ENCODE measurements at regions not wholly inside any gene's neighbourhood (a gene's known extent, or its start where the extent isn't known, plus 50 kb on each side); places are given as distances from the start of the nearest gene placed in this dataset.

DNA sequence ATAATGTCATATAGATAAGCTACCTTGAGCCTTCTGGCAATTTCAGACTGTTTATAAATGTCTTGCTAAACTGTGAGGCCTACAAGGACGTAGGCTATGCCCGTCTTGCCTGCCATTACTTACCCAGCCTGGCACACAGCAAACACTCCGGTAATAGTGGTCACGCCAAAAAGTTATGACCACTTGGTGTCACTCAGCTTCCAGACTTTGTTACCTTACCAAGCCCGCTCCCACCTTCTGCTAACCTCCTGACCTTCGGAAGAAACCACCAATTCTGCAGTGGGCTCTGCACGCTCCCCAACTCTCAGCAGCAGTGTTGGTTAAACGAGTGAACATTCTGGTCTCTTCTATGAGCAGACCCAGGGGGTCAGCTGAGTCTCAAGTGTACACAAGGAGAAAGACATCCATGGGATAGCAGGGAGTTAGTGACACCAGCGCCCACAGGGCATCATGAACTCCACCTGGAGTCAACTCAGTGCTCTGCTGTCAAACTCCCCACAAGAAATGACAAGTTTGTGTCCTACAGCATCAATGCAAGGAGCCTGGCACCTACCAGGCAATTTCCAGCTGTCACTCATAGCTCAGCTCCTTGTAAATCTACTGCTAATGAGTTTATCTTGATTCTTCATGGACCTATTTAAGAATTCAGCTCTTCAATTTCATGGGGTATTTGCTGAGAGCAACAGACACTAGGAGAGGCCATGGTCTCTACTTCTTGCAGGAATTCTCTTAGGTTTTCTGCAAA is 119.9 kb downstream of the TTLL2 start:
- DNase-seq = no peak

DNA sequence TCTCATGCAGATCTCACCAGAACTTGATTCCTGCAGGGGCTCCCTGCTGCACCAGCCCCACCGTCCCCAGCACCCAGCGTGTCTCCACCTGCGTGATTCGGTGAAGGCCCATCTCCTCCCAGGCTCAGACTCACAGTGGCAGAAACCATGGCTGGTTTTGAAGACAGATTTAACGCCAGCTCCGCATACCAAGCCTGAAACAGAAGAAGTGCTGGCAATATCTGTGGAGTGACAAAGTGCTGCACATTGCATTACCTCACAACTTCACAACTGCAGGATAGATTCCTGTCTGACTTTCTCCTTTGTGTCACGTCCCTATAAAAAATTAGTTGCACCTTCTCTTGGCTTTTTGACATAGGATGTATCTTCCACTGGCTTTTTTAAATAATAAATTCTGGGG is 120.7 kb downstream of the TTLL2 start:
- DNase-seq = no peak

DNA sequence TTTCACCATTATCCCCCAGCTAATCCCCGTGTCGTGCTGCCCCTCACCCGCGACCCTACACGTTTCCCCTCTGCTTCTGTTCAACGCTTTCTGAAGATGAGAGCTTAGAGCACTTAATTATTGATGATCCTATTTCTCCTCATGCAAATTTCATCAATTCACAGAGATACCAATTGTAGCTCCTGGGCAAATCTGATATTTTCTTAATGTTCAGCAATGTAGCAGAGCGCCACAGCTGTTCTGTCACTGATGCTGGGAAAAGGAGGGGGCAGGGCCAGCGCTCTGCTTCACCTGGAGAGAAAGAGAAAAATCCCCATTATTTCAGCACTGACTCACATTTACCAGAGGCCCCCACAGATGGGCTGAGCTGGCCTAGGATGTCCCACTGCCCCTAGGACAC is 121.2 kb downstream of the TTLL2 start:
- no peak for DNase-seq

DNA sequence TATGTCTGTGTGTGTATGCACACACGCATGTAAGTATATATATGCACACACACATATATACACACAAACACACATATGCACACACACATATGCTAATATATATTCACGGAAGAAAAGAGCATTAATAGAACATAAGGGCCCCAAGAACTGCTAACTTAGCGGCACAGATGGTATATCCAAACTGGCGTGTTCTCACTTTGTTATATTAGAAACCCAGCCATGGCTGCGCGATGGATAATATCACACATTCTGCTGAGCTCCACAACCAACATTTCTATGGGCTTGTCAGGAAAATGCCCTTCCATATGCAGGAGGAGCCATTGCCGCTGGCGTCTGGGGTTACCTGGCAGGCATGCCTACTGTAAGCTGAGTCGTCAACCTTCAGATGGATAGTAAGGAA is 122.1 kb downstream of the TTLL2 start:
- DNase-seq = no peak

DNA sequence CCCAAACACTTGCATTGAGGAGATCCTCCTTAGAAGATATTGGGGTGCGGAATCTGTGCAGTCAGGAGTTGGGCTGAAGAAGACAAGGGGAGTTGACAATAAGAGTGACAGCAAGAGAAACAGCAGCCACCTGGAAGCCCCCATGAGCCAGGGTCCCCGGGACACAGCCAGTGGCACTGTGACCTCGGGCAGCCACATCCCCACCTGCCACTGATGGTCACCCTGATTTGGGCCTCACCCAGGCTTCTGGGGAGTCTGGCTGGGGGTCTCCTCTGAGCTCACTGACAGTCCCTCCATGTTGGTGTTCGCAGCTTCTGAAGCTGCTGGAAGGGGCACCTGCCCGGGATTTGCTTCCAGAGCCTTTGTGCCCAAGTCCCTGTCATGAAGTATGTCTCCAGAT is 123.5 kb downstream of the TTLL2 start:
- no peak for DNase-seq

DNA sequence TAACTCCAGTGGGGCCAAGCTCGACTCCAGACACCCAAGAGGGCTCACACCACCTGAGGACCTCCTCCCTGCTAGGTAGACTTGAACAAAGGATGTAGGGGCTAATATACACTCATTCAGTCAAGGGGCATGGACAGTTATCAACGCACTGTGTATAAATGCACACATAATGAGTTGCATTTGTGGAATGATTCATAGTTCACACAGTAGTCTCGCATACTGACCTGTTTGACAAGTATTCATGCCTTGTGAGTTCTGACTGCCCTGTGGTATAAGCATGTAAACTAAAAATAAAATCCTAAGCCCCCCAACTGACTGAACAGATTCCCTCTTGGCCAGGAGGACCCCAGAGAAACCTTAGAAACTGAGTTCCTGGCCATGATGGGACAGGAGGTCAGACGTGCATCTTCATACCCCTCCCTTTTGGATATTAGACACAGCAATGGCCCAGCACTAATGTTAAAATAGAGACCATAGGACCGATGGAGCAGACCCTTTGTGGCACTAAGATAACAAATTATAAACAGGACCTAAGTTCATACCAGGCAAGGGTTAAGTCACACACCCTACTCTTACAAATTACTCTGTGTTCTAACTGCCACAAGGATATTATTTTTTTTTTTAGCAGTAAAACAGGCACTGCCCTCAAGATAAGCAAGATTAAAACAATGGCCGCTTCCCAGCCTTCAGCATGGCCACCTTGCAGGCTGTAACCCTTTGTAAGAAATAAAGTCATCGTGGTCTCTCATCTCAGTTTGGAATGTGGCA is 124.4 kb downstream of the TTLL2 start:
- DNase-seq = no peak

DNA sequence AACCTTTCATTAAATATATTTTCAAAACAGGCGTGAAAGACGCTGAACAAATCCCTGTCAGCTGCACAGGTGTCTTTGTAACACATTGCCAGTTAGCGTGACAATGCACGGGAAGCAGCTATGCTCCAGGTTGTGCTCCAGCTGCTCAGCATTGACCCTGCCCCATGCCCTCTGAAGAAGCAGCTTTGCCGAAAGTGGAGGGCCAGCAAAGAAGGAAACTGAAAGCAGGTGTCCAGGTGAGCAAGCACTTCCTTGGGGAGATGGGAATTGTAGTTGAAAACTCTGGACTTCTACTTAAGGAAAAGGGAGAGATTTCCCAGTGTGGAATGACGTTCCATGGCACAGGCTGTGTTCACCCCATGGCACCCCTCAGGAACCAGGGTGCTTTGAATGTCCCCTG is 125.7 kb downstream of the TTLL2 start:
- no peak for DNase-seq

DNA sequence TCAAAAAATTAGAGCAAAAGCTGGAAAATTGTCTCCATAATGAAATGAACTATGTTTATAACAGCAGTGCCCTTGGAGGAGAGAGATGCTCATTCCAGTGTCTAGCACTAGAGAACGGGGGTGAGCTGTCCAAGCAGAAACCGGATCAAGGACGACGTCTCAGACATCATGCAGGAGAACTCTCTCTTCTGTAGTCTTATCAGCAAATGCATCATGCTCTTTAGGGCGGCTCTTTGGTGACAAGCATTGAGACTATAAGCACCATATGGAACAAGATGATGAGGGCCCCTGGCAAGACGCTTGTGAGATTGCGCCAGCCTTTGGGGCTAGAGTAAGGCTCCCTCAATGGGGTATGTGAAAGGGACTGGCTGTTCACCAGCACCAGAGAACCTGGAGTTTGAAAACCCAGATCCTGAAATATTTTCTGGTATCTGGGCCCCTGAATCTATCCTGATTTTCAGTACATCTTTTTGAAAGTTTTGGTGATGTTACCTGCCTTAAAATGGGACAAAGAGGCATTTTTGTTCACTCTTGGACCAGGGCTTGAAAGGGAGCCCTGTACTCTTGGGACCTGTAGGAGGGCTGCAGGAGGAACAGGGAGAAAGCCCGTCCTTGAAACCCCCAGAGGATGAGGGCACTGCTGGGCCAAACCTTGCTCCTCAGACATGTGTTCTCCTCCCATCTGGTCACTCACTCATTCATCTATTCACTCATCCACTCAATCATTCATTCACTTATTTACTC is 127.6 kb downstream of the TTLL2 start:
- DNase-seq = no peak

DNA sequence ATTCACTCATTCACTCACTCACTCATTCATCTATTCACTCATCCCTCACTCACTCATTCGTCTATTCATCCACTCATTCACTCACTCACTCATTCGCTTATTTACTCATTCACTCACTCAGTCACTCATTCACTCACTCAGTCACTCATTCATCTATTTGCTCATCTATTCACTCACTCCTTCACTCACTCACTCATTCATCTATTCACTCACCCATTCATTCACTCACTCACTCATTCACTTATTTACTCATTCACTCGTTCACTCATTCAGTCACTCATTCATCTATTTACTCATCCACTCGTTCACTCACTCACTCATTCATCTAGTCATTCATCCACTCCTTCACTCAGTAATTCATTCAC is 128.2 kb downstream of the TTLL2 start:
- no peak for DNase-seq

DNA sequence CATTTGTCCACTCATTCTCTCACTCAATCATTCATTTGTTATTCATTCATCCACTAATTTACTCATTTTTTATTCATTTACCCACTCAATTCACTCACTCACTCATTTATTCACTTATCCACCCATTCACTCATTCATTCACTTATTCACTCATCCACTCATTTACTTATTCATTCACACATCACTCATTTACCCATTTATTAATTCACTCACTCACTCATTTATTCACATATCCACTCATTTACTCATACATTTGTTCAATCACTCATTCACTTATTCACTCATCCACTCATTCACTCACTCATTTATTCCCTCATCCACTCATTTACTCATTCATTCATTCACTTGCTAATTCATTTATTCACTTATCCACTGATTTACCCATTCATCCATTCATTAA is 129.1 kb downstream of the TTLL2 start:
- no peak for DNase-seq

DNA sequence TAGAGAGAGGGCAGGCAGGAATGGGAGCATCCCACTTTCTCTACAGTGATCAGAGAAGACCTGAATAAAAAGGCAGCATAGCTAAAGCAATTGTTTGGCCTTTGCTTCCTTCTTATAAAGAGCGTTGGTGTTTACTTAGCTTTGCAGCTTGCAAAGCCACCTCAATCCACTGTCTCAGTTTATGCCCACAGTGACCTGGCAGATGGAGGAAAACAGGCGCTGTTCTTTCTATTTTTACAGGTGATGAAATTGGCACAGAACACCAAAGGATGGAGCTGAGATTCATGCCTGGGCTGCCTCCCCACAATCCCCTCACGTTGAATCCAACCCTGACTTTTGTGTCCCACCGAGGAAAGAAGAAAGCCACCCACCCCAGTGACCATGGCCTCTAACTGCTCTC is 130.5 kb downstream of the TTLL2 start:
- DNase-seq = no peak

DNA sequence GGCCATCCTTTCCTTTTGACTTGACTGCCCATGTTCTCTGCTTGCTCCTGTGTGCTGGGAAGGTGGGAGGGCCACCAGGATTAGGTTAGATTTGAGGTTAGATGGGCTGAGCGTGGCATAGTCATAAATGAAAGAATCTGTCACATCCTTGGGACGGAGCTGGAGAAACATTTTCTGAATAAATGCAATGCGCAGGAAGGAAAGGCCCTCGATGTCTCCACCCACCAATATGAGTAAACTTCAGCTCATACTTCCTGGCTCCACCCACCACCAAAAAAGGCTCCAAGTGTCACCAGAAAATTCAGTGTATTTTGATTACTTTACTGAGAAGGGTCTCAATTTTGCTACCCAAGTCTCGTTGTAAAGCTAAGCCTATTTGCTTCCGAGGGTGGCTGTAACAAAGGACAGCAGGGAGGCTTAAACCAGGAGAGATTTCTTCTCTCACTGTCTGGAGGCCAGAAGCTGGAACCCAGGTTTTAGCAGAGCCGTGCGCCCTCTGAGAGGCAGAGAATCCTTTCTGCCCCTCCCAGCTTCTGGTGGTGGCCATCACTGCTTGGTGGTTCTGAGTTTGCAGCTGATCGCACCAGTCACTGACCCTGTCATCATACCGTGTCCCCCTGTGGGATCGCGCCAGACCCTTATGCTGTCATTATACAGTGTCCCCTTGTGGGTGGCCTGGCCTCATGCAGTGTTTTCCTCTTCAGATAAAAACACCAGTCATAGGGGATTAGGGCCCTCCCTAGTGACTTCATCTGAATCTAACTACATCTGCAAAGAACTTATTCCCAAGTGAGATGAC is 137.8 kb downstream of the TTLL2 start:
- DNase-seq = no peak

DNA sequence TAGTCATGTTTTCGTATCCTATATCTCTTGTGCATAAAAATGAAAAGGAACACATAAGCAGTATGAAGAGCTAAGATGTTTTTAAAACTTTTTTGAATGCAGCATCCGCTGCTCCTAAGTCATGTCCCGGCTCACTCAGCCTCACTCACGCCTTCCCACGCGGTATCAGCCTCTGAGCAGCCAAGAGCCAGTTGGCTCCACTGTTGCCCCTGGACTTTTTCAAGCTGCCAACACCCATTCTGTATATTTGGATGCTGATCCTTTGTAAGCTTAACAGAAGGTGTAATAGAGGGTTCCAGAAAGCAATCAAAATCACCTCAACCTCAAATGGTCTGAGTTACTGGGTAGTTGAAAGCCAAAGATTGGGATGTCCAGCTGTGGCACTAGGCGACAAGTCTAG is 139.3 kb downstream of the TTLL2 start:
- DNase-seq = no peak

DNA sequence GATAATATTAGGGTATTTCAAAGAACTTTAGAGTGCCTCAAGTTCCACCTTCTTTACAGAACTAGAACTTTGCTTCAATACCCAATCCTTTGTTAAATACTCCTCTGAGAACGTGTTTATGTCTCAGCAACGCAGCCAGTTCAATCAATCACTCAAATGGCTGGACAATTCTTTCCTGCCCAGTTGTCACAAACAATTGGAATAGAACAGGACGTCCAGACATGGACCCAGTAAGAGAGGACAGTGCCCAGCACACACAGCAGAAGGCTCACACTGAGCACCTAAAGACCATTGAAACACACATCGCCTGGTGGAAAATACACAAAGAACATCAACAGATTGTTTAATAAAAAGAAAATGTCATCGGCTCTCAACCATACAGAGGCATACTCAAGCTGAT is 140.6 kb downstream of the TTLL2 start:
- DNase-seq = no peak

DNA sequence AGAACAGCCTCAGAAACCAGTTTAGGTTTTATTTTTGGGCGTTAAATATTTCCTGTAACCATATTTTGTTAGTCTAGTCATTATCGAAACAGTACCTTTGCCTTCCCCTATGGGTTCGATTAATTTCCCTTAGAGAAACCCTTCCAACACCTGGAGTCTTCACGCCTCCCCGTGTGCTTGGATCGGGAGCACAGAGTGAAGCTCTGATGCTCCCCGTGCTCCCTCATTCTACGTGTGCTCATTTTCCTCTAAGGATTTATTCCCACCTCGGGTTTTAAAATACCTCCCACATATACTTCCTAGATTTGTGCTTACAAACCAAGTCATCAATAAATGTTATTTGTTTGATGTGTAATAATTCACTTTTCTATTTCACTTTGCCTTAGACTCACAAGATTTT is 142.4 kb downstream of the TTLL2 start:
- no peak for DNase-seq

DNA sequence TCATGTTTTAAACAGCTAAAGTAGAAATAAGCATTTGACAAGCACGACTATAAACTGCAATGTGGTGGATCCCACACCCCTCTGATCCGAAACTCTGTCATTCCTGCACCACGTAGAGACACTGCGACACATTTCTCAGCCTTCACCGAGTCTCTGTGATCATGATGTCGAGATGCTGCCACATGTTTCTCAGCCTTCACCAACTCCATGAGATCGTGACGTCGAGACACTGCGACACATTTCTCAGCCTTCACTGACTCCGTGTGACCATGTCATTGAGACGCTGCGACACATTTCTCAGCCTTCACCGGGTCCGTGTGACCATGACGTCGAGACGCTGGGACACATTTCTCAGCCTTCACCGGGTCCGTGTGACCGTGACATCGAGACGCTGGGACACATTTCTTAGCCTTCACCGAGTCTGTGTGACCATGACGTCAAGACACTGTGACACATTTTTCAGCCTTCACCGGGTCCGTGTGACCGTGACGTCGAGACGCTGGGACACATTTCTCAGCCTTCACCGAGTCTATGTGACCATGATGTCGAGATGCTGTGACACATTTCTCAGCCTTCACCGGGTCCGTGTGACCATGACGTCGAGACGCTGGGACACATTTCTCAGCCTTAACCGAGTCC is 143.0 kb downstream of the TTLL2 start:
- DNase-seq = no peak

DNA sequence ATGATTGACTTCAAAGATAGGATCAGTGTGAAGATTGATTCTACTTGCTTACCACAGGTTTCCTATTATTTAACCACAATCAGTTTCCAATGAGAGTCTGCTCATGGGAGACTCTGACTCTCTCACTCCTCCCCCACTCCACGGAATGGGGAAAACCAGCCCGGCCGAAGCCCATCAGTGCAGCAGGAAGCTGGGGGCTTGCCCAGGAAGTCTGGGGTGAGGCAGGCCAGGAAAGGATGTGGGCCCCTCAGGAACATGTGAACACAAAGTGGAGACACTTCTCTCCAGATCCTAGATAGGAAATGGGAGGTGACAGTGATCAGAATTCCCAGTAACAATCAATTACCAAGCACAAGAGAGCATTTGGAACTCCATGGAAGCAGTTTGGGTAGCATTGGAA is 144.2 kb downstream of the TTLL2 start:
- no peak for DNase-seq

DNA sequence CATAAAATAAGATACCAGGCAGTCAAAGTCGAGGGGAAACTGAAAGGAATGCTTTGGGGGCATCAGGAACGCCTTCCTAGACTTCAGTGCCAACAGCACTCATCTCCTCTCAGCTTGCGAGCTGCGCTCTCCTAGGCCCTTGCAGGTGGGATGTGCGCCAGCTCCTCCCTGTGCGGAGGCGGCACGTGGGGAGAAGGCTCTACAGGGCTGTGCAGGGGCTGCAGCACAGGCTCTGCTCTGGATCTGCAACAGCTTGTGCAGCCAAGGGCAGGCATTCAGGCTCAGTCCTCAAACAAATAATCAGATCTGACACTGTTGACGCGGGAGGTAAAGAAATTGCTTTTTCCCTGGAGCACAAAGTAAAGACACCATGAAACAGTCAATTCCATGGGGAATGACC is 144.8 kb downstream of the TTLL2 start:
- no peak for DNase-seq

DNA sequence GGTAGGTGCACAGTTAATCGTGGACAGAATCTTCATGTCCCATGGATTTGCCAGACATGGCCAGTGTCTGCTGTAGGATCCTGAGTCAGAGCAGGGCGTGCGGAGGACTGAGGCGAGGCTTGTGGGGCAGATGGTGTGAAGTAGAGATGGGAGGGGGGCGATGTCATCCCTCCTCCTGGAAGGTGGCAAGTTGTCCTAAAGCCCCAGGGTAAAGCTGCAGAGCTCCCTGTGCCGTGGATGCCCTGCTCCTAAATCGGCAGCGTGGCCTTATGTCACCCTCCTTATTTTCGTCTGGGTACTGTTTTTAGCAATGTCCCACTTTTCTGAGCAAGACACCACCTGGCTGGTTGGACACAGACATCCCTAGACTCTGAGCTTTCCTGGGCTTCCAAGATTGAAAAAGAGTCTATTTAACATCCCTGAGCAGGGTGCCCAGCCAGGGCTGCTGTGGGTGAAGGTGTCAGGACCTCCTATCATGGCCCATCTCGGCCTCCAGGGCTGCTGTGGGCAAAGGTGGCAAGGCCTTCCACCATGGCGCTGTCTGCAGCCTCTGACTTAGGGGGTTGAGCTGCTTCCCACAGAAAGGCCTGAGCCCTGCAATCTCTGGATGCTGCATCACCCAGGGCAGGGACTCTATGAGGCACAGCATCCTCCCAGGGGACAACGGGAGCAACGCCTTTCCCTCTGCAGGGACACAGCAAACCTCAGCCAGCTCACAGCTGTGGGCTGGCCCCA is 145.4 kb downstream of the TTLL2 start:
- DNase-seq = no peak

DNA sequence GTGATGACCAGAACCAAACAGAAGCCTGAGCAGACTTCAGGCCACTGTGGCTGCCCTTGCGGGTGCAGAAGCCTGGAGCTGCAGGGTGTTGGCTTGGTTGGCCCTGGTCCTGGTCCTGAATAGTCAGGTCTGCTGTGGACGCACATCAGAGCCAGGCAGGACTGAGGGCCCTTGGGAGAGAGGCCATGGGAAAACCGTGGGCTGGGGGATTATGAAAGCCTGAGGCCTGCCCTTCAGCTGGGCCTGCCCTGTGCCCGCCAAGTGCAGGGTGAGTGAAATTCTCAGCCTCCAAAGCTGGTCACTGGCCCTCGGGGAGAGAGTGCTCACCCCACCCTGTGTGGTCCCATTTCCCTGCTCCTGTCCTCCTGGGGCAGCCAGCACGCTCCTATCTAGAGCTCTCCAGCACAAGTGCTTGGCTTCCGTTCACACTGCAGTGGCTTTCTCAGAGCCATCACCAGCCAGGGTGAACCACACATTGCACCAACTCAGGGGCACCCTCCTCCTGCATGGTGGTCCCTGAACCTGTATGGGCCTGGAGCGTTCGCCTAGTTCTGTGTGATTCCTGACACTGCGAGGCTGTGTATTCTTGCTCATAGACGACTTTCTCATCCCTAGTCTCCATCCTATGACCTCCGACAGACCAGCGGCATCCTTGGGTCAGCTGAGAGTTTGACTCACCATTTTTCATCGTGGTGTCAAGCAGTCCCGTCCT is 146.1 kb downstream of the TTLL2 start:
- no peak for DNase-seq

DNA sequence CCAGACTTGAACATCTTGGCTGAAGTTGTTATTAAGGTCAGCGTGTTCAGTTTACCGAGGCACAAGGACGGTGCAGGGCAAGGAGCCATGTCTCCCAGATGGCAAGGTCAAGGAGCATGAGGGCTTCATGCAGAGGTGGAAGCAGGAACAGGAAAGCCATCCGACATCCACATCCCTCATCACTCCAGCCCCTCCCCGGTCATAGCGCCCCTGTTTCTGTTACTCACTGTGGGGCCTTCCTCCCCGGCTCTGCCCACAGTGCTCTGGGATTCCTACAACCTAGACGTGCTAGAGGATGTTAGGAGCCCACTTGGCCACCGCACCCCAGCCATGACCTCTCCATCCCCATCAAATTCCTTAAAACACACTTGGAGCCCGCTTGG is 146.7 kb downstream of the TTLL2 start:
- DNase-seq = no peak
